ENCODE measurements at regions not wholly inside any gene's neighbourhood (a gene's known extent, or its start where the extent isn't known, plus 50 kb on each side); places are given as distances from the start of the nearest gene placed in this dataset.

DNA sequence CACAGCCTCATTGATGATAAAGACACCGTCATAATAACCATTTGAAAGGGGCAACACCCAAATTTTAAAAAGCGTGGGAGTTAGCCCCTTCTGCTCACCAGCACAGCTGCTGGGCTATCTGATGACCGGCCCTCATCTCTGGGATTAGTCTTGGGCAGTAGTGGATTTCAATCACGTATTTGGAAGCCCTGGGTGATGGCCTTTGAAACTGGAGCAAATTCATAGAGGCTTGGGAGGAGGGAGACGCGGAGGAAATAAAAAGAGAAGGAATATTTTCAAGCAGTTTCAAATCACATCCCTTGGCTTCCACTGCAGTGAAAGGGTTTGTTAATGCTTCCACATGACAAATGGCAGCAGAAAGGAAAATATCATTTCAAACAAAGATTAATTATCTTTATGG, 357.8 kb downstream of the ZNF516 start:
- Histone ChIP-seq H3K9me2 (ENCODE audit: insufficient read depth) (no peaks in the 10 kb centered on the region), H3F3A (replicated peaks; ENCODE audit: low read depth) (no peaks in the 10 kb centered on the region), H3K4me3 (no peak overlapping the region), H3K27me3 (ENCODE audit: insufficient read depth) (no peaks in the 10 kb centered on the region), H2AFZ (no peak overlapping the region), H4K20me1 (replicated peaks; ENCODE audit: insufficient read depth) (no peaks in the 10 kb centered on the region), H3K36me3 (ENCODE audit: insufficient read depth) (no peaks in the 10 kb centered on the region), H3K79me2 (replicated peaks; ENCODE audit: insufficient read depth) (no peaks in the 10 kb centered on the region), H3K4me2 (no peak overlapping the region), H3K27ac (ENCODE audit: low read depth) (no peak overlapping the region), H3K4me1 (ENCODE audit: insufficient read depth) (no peaks in the 10 kb centered on the region)
- H3K4me3 Mint-ChIP-seq, result no peak overlapping the region
- DNase-seq (ENCODE audit: low spot score) (no peak), ATAC-seq (no peak)
- H3K4me1 Mint-ChIP-seq, result no peaks in the 10 kb centered on the region
- TF ChIP-seq POLR2AphosphoS5 (IDR thresholded peaks at IDR 0.05; ENCODE audit: low read depth) (no peak), EZH2 (IDR thresholded peaks at IDR 0.05; ENCODE audit: low read depth, unreplicated experiment) (no peak), EZH2phosphoT487 (IDR thresholded peaks at IDR 0.05; ENCODE audit: unreplicated experiment) (no peak), ETS1 (IDR thresholded peaks at IDR 0.05) (no peak), STAT1 (IDR thresholded peaks at IDR 0.05; ENCODE audit: unreplicated experiment) (no peak), CREB1 (CRISPR knock-in tag; IDR thresholded peaks at IDR 0.05; ENCODE audit: low read depth) (no peak), ZNF114 (CRISPR knock-in tag; IDR thresholded peaks at IDR 0.05) (no peak)
- TF ChIP-seq, protein P1, sequence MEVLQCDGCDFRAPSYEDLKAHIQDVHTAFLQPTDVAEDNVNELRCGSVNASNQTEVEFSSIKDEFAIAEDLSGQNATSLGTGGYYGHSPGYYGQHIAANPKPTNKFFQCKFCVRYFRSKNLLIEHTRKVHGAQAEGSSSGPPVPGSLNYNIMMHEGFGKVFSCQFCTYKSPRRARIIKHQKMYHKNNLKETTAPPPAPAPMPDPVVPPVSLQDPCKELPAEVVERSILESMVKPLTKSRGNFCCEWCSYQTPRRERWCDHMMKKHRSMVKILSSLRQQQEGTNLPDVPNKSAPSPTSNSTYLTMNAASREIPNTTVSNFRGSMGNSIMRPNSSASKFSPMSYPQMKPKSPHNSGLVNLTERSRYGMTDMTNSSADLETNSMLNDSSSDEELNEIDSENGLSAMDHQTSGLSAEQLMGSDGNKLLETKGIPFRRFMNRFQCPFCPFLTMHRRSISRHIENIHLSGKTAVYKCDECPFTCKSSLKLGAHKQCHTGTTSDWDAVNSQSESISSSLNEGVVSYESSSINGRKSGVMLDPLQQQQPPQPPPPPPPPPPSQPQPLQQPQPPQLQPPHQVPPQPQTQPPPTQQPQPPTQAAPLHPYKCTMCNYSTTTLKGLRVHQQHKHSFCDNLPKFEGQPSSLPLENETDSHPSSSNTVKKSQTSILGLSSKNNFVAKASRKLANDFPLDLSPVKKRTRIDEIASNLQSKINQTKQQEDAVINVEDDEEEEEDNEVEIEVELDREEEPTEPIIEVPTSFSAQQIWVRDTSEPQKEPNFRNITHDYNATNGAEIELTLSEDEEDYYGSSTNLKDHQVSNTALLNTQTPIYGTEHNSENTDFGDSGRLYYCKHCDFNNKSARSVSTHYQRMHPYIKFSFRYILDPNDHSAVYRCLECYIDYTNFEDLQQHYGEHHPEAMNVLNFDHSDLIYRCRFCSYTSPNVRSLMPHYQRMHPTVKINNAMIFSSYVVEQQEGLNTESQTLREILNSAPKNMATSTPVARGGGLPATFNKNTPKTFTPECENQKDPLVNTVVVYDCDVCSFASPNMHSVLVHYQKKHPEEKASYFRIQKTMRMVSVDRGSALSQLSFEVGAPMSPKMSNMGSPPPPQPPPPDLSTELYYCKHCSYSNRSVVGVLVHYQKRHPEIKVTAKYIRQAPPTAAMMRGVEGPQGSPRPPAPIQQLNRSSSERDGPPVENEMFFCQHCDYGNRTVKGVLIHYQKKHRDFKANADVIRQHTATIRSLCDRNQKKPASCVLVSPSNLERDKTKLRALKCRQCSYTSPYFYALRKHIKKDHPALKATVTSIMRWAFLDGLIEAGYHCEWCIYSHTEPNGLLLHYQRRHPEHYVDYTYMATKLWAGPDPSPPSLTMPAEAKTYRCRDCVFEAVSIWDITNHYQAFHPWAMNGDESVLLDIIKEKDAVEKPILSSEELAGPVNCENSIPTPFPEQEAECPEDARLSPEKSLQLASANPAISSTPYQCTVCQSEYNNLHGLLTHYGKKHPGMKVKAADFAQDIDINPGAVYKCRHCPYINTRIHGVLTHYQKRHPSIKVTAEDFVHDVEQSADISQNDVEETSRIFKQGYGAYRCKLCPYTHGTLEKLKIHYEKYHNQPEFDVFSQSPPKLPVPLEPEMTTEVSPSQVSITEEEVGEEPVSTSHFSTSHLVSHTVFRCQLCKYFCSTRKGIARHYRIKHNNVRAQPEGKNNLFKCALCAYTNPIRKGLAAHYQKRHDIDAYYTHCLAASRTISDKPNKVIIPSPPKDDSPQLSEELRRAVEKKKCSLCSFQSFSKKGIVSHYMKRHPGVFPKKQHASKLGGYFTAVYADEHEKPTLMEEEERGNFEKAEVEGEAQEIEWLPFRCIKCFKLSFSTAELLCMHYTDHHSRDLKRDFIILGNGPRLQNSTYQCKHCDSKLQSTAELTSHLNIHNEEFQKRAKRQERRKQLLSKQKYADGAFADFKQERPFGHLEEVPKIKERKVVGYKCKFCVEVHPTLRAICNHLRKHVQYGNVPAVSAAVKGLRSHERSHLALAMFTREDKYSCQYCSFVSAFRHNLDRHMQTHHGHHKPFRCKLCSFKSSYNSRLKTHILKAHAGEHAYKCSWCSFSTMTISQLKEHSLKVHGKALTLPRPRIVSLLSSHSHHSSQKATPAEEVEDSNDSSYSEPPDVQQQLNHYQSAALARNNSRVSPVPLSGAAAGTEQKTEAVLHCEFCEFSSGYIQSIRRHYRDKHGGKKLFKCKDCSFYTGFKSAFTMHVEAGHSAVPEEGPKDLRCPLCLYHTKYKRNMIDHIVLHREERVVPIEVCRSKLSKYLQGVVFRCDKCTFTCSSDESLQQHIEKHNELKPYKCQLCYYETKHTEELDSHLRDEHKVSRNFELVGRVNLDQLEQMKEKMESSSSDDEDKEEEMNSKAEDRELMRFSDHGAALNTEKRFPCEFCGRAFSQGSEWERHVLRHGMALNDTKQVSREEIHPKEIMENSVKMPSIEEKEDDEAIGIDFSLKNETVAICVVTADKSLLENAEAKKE (CRISPR knock-in tag; IDR thresholded peaks at IDR 0.05), result no peak
- TF ChIP-seq, protein P2, sequence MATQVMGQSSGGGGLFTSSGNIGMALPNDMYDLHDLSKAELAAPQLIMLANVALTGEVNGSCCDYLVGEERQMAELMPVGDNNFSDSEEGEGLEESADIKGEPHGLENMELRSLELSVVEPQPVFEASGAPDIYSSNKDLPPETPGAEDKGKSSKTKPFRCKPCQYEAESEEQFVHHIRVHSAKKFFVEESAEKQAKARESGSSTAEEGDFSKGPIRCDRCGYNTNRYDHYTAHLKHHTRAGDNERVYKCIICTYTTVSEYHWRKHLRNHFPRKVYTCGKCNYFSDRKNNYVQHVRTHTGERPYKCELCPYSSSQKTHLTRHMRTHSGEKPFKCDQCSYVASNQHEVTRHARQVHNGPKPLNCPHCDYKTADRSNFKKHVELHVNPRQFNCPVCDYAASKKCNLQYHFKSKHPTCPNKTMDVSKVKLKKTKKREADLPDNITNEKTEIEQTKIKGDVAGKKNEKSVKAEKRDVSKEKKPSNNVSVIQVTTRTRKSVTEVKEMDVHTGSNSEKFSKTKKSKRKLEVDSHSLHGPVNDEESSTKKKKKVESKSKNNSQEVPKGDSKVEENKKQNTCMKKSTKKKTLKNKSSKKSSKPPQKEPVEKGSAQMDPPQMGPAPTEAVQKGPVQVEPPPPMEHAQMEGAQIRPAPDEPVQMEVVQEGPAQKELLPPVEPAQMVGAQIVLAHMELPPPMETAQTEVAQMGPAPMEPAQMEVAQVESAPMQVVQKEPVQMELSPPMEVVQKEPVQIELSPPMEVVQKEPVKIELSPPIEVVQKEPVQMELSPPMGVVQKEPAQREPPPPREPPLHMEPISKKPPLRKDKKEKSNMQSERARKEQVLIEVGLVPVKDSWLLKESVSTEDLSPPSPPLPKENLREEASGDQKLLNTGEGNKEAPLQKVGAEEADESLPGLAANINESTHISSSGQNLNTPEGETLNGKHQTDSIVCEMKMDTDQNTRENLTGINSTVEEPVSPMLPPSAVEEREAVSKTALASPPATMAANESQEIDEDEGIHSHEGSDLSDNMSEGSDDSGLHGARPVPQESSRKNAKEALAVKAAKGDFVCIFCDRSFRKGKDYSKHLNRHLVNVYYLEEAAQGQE (IDR thresholded peaks at IDR 0.05; ENCODE audit: unreplicated experiment), result no peak
- no peaks in the 10 kb centered on the region for H3K27me3 Mint-ChIP-seq (ENCODE audit: insufficient read depth, low read depth, poor library complexity)
- H3K27ac Mint-ChIP-seq, result no peak overlapping the region
- H3K9me3 Mint-ChIP-seq, result peaks cover 7% of the 10 kb centered on the region
- H3K36me3 Mint-ChIP-seq (ENCODE audit: low read depth), result no peaks in the 10 kb centered on the region

All from GM23338 (cell line).